ENCODE measurements at regions not wholly inside any gene's neighbourhood (a gene's known extent, or its start where the extent isn't known, plus 50 kb on each side); places are given as distances from the start of the nearest gene placed in this dataset.

DNA sequence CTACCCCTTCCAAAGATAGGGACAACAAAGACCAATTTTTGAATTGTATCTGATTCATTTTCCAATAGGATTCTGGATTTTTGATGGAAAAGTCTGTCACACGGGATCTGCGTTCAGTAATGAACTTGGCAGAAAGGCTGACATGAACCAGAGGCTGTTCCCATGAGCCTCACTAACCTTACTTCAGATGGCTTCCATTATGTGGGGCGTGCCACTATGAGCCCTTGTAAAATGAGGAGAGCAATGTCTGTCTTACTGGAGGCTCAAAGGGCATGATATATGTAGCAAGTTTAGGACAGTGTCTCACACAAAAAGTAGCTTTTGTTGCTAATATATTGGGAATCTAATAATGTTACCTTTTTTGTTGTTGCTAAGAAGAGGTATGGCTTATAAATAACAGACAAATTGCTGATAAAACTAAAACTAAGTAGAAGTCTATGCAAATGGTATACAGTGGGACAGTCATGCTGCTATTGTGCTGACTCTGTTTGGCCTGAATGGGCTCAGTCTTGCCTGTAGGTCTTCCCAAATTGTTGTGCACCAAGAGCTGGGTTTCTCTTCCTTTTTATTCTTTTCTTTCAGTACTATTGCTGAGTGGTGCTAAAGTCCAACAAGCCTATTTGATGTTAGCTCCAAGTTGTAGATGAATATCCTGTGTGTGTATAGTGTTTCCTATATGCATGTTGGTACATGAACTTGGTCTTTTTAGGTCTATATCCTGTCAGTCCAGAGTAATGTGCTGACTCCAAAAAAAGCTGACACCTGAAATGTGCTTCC lies 132.1 kb downstream of the SPRY1 start:
- H4K20me1 ChIP-seq (ENCODE audit: insufficient read depth, low read length) = no peaks in the 10 kb centered on the region
- TF ChIP-seq EZH2 (optimal IDR thresholded peaks at IDR 0.05; ENCODE audit: low read depth, low read length) (no peak), EZH2phosphoT487 (IDR thresholded peaks at IDR 0.05; ENCODE audit: low read length) (no peak)
- TF ChIP-seq, protein P1, sequence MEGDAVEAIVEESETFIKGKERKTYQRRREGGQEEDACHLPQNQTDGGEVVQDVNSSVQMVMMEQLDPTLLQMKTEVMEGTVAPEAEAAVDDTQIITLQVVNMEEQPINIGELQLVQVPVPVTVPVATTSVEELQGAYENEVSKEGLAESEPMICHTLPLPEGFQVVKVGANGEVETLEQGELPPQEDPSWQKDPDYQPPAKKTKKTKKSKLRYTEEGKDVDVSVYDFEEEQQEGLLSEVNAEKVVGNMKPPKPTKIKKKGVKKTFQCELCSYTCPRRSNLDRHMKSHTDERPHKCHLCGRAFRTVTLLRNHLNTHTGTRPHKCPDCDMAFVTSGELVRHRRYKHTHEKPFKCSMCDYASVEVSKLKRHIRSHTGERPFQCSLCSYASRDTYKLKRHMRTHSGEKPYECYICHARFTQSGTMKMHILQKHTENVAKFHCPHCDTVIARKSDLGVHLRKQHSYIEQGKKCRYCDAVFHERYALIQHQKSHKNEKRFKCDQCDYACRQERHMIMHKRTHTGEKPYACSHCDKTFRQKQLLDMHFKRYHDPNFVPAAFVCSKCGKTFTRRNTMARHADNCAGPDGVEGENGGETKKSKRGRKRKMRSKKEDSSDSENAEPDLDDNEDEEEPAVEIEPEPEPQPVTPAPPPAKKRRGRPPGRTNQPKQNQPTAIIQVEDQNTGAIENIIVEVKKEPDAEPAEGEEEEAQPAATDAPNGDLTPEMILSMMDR (IDR thresholded peaks at IDR 0.05; ENCODE audit: low read length) = no peak
- no peaks in the 10 kb centered on the region for H3K4me1 ChIP-seq (ENCODE audit: low read length)
- H3K27ac ChIP-seq (ENCODE audit: low read length) = no peak overlapping the region
- no peak overlapping the region for H3K9ac ChIP-seq (ENCODE audit: low read length)
- H3K4me3 ChIP-seq (ENCODE audit: low read length) = no peak overlapping the region
- no peaks in the 10 kb centered on the region for H3K9me3 ChIP-seq (replicated peaks; ENCODE audit: insufficient read depth, low read length)
- no peak for DNase-seq
- no peaks in the 10 kb centered on the region for H3K9me2 ChIP-seq (replicated peaks; ENCODE audit: insufficient read depth, low read length)
- H2AFZ ChIP-seq (ENCODE audit: low read length) = no peak overlapping the region
- H3K79me2 ChIP-seq (ENCODE audit: low read length) = no peaks in the 10 kb centered on the region
- no peaks in the 10 kb centered on the region for H3K27me3 ChIP-seq (replicated peaks; ENCODE audit: insufficient read depth, low read length)
- H3K36me3 ChIP-seq (replicated peaks; ENCODE audit: insufficient read depth, low read length) = no peaks in the 10 kb centered on the region; the same call in 1 of the 2 replicates
- no peaks in the 10 kb centered on the region for H3F3A ChIP-seq (ENCODE audit: insufficient read depth, low read length)
- no peak overlapping the region for H3K4me2 ChIP-seq (ENCODE audit: low read depth, low read length)

DNA sequence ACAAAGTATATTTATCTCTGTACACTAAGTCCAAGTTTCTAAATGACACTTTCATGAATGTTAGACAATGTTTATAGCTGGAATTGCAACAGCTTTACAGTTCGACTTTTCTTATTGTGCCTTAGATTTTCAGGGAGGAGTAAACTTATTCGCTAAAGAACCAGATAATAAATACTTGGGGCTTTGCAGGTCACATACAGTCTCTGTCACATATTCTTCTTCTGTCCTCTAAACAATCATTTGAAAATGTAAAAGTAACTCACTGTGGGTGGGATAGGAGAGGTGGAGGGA lies 132.6 kb downstream of the SPRY1 start:
- TF ChIP-seq EZH2 (optimal IDR thresholded peaks at IDR 0.05; ENCODE audit: low read depth, low read length) (no peak), EZH2phosphoT487 (IDR thresholded peaks at IDR 0.05; ENCODE audit: low read length) (no peak)
- TF ChIP-seq, protein P1 (IDR thresholded peaks at IDR 0.05; ENCODE audit: low read length) = no peak
- Histone ChIP-seq H4K20me1 (ENCODE audit: insufficient read depth, low read length) (no peaks in the 10 kb centered on the region), H3K9me3 (replicated peaks; ENCODE audit: insufficient read depth, low read length) (no peaks in the 10 kb centered on the region), H3K27me3 (replicated peaks; ENCODE audit: insufficient read depth, low read length) (no peaks in the 10 kb centered on the region), H3K9me2 (replicated peaks; ENCODE audit: insufficient read depth, low read length) (no peaks in the 10 kb centered on the region), H3K4me3 (ENCODE audit: low read length) (no peak overlapping the region), H3K27ac (ENCODE audit: low read length) (no peak overlapping the region), H2AFZ (ENCODE audit: low read length) (no peak overlapping the region), H3K9ac (ENCODE audit: low read length) (no peak overlapping the region), H3F3A (ENCODE audit: insufficient read depth, low read length) (no peaks in the 10 kb centered on the region), H3K4me2 (ENCODE audit: low read depth, low read length) (no peak overlapping the region), H3K79me2 (ENCODE audit: low read length) (no peaks in the 10 kb centered on the region), H3K4me1 (ENCODE audit: low read length) (no peaks in the 10 kb centered on the region), H3K36me3 (replicated peaks; ENCODE audit: insufficient read depth, low read length) (no peaks in the 10 kb centered on the region; the same call in 1 of the 2 replicates)
- no peak for DNase-seq

DNA sequence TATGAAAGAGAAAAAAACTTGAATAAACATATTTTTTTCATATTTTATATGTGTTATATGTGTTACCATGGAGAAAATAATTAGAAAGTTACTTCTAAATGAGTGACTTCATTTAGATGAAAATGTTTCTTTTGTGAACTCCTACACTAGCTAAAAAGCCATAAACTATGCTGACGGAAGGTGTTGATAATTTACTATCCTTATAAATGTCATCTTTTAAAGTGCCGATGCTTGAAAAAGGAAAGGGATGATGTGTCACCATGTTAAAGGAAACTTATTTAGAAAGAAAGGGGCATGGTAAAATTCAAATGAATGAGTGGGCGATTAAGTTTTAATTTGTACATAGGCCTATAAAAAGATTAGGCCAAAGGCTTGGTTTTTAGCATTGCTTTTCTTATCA lies 133.8 kb downstream of the SPRY1 start:
- H3K4me1 ChIP-seq (ENCODE audit: low read length) = no peaks in the 10 kb centered on the region
- no peak overlapping the region for H3K27ac ChIP-seq (ENCODE audit: low read length)
- H3K36me3 ChIP-seq (replicated peaks; ENCODE audit: insufficient read depth, low read length) = no peaks in the 10 kb centered on the region
- no peaks in the 10 kb centered on the region for H3K27me3 ChIP-seq (replicated peaks; ENCODE audit: insufficient read depth, low read length)
- TF ChIP-seq, protein P1 (IDR thresholded peaks at IDR 0.05; ENCODE audit: low read length) = no peak
- TF ChIP-seq EZH2phosphoT487 (IDR thresholded peaks at IDR 0.05; ENCODE audit: low read length) (no peak), EZH2 (optimal IDR thresholded peaks at IDR 0.05; ENCODE audit: low read depth, low read length) (no peak)
- no peaks in the 10 kb centered on the region for H3K79me2 ChIP-seq (ENCODE audit: low read length)
- H3K9ac ChIP-seq (ENCODE audit: low read length) = no peak overlapping the region
- H3F3A ChIP-seq (ENCODE audit: insufficient read depth, low read length) = no peaks in the 10 kb centered on the region
- no peak overlapping the region for H3K4me2 ChIP-seq (ENCODE audit: low read depth, low read length)
- no peaks in the 10 kb centered on the region for H4K20me1 ChIP-seq (ENCODE audit: insufficient read depth, low read length)
- no peak overlapping the region for H3K4me3 ChIP-seq (ENCODE audit: low read length)
- H3K9me3 ChIP-seq (replicated peaks; ENCODE audit: insufficient read depth, low read length) = no peaks in the 10 kb centered on the region
- no peak for DNase-seq
- no peaks in the 10 kb centered on the region for H3K9me2 ChIP-seq (replicated peaks; ENCODE audit: insufficient read depth, low read length)
- H2AFZ ChIP-seq (ENCODE audit: low read length) = no peak overlapping the region

All from MM.1S (cell line).